OCI-LY7 (cell line): ENCODE measurements at regions not wholly inside any gene's neighbourhood (a gene's known extent, or its start where the extent isn't known, plus 50 kb on each side); places are given as distances from the start of the nearest gene placed in this dataset.

Experiments used
- EZH2phosphoT487 ChIP-seq: fragments of 200-600 bp; sonication (generic); IDR thresholded peaks from 2 replicates; pipeline ENCODE4 v1.6.1; 2018; ENCODE audit warnings: low read depth, borderline replicate concordance, mild to moderate bottlenecking, mixed run types, antibody characterized with exemption, low read length, moderate library complexity, mixed read lengths
- TF ChIP-seq, protein P1 (sequence below): fragments of 200-600 bp; sonication (generic); conservative IDR thresholded peaks from 2 replicates; pipeline ENCODE4 v1.5.1; 2014; ENCODE audit warnings: mild to moderate bottlenecking, antibody characterized with exemption, low read length, moderate library complexity, mixed read lengths

DNA sequence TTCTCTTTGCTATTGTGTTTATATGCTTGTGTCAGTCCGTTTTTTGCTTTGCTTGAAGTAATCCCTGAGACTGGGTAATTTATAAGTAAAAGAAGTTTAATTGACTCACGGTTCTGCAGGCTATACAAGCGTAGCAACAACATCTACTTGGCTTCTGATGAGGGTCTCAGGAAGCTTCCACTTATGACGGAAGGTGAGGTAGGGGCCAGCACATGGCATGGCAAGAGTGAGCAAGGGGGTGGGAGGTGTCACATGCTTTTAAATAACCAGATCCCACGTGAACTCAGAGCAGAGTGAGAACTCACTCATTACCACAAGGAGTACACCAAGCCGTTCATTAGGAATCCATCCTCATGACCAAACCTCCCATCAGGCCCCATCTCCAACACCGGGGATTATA lies 540.3 kb downstream of the TDRD15 start:
- TF ChIP-seq EZH2phosphoT487 = no peak
- TF ChIP-seq, protein P1, sequence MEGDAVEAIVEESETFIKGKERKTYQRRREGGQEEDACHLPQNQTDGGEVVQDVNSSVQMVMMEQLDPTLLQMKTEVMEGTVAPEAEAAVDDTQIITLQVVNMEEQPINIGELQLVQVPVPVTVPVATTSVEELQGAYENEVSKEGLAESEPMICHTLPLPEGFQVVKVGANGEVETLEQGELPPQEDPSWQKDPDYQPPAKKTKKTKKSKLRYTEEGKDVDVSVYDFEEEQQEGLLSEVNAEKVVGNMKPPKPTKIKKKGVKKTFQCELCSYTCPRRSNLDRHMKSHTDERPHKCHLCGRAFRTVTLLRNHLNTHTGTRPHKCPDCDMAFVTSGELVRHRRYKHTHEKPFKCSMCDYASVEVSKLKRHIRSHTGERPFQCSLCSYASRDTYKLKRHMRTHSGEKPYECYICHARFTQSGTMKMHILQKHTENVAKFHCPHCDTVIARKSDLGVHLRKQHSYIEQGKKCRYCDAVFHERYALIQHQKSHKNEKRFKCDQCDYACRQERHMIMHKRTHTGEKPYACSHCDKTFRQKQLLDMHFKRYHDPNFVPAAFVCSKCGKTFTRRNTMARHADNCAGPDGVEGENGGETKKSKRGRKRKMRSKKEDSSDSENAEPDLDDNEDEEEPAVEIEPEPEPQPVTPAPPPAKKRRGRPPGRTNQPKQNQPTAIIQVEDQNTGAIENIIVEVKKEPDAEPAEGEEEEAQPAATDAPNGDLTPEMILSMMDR = no peak
